Body of pancreas (tissue), 4 donors: ENCODE measurements at regions not wholly inside any gene's neighbourhood (a gene's known extent, or its start where the extent isn't known, plus 50 kb on each side); places are given as distances from the start of the nearest gene placed in this dataset.

Experiments
- CTCF ChIP-seq, 7 experiments: fragments of 450-650 bp in 4 of 7; fragments of 200-600 bp in 3 of 7; sonication (generic) in 3 of 7; IDR thresholded peaks; one replicate each; pipeline ENCODE4 v1.5.1; 2016 to 2019; ENCODE audit warnings: antibody characterized with exemption in 7 of 7
- POLR2A ChIP-seq, 3 donors: fragments of 450-650 bp; IDR thresholded peaks; one replicate each; pipeline ENCODE4 v1.6.1; 2016; ENCODE audit warnings: antibody characterized with exemption in 3 of 3, mild to moderate bottlenecking in 2 of 3

- no peak for TF ChIP-seq POLR2A (IDR thresholded peaks at IDR 0.05)
- TF ChIP-seq CTCF (IDR thresholded peaks at IDR 0.05): peak in 6 of 7 experiments; percentile 18 to 33 (median 20)
Observed at GRCh38 chr4:112765317-112765974, 128.5 kb downstream of the LARP7 start.
